Kidney capillary endothelial cell (primary cell): ENCODE measurements at regions not wholly inside any gene's neighbourhood (a gene's known extent, or its start where the extent isn't known, plus 50 kb on each side); places are given as distances from the start of the nearest gene placed in this dataset.

Experiments
- DNase-seq: peaks from one replicate; pipeline ENCODE4 v3.0.0-alpha.2; 2018; ENCODE audit warnings: low spot score

DNA sequence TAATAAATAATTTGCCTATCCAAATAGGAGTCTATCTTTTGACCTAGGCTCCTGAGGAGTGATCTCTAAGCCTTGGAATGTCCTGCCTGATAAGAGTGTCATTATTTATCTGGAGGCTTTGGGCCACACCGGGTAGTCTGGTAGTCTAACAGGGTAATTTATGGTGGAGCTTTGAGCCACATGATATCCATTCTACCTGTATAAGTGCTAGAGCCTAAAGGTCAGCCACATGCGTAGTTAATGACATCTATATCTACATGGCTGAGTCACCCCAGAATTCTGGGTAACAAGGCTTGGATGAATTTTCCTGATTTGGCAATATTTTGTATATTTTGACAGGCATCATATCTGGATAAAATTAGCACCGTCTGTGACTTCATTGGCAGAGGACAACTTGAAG, 681.4 kb downstream of the MCTP2 start:
- no peak for DNase-seq

GRCh38 chr15:94917068-94917467, 685.7 kb downstream of the MCTP2 start:
- DNase-seq: no peak

- no peak for DNase-seq
Measured at GRCh38 chr15:94921936-94922335, 690.6 kb downstream of the MCTP2 start.

GRCh38 chr15:94924057-94924456, 692.7 kb downstream of the MCTP2 start:
- DNase-seq: no peak

DNA sequence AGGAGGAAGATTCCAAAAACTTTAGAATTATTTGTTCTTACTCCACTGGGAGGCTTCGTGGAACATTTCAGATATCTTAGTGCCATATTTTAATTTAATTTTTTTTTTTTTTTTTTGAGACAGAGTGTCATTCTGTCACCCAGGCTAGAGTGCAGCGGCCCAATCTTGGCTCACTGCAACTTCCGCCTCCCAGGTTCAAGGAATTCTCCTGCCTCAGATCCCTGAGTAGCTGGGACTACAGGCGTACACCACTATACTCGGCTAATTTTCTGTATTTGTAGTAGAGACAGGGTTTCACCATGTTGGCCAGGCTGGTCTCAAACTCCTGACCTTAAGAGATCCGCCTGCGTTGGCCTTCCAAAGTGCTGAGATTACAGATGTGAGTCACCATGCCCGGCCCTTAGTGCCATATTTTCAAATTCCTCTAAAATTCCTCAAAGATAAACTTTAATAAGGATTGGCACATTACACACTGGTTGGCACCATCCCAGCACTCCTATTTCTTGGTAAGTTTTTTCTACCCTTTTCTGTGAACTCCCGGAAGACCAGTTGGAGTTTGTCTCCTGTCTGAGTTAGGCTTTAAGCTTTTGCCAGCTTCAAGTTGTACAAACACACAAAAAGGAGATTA, 693.7 kb downstream of the MCTP2 start:
- DNase-seq: no peak

GRCh38 chr15:94925680-94926079, 694.3 kb downstream of the MCTP2 start:
- DNase-seq: no peak

DNA sequence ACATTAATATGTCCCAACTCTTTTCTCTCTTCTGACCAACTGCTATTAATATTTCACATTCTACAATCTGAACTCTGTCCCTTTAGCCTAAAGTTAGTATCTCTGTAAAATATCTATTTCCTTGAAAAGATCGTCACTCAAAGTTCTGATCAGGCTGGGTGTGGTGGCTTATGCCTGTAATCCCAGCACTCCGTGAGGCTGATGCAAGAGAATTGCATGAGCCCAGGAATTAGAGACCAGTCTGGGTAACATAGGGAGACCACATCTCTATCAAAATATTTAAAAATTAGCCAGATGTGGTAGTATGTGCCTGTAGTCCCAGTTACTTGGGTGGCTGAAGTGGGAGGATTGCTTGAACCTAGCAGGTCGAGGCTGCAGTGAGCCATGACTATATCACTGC, 695.6 kb downstream of the MCTP2 start:
- DNase-seq: no peak

DNA sequence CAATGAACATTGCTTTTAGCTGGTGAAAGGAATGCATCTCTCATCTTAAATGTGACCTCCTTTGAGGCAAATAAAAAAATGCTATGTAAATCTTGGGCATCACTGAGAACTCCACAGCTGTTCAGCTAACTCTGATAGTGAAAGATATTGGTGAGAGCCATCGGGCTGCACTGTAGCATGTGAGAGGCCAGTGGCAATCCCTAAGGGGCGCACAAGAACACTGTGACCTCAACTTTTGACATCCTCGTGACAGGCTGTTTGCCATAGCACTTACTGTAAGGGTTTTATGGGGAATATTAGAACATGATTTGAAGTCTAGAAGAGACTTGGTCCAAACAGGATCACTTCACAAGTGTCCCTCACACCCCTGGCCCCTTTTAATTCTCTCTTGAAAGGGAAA, 697.9 kb downstream of the MCTP2 start:
- no peak for DNase-seq

GRCh38 chr15:94930441-94930840, 699.1 kb downstream of the MCTP2 start:
- no peak for DNase-seq

GRCh38 chr15:94930960-94931359, 699.6 kb downstream of the MCTP2 start:
- no peak for DNase-seq

DNA sequence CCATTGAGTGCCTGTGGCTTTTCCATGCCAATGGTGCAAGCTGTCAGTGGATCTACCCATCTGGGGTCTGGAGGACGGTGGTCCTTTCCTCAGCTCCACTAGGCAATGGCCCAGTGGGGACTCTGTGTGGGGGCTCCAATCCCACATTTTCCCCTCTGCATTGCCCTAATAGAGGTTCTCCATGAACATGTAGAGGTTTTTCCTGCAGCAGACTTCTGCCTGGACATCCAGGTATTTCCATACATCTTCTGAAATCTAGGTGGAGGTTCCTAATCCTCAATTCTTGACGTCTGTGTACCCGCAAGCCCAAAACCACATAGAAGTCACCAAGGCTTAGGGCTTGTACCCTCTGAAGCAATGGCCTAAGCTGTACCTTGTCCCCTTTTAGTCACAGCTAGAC, 703.1 kb downstream of the MCTP2 start:
- no peak for DNase-seq

- DNase-seq: no peak
Measured at GRCh38 chr15:94937242-94937641, 705.9 kb downstream of the MCTP2 start.

DNA sequence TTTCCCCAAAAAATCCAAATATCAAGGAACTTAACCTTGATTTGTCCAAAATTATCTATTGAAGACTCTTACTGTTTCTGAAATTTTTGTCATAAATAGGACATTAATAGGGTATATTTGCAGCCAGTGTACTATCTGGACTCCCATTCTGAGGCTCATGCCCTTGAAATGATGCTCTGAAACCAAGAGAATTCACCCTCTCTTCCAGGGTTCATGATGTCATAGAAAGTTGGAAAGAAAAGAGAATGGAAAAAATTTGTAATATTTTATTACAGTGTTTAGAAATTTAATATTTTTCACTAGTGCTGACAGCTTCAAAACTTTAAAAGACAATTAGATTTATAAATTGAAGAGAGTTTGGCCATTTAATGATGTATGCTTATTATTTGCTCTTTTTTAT, 712.5 kb downstream of the MCTP2 start:
- no peak for DNase-seq

DNA sequence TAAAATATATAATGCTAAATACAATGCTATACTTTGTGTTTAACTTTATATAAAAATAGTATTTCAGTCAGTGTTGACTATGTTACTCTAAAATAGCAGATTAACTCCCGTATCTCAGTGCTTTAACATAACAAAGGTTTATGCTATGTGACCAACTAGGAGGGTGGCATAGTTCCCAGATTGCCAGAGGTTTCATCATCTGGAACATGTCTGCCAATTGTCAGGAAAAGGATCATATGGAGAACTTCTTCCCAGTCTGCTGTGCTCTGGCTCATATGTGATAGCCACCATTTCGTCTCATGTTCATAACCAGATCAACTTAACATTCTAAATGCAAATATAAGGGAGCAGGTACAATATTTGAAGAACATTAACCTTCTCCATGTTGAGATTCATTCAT, 720.2 kb downstream of the MCTP2 start:
- DNase-seq: no peak

- no peak for DNase-seq
Measured at GRCh38 chr15:94963953-94964352, 732.6 kb downstream of the MCTP2 start.

DNA sequence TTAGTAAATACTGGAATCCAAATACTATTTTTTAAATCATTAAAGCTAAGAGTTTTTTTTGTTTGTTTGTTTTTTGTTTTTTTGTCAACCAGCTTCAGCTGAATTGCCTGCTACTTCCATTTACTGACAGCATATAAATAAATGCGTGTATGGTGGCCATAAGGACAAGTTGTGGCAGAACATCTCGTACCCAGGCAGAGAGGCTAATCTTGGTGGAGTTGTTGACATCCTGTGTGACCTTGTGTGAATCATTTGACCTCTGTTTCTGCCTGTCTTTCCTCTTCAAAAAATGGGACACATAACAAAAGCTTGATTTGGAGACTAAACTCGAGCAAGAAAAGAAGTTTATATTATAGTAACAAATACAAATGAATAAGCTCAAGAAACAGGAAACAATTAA, 734.2 kb downstream of the MCTP2 start:
- peak; percentile 54 for DNase-seq

GRCh38 chr15:94968133-94968532, 736.8 kb downstream of the MCTP2 start:
- DNase-seq: no peak

DNA sequence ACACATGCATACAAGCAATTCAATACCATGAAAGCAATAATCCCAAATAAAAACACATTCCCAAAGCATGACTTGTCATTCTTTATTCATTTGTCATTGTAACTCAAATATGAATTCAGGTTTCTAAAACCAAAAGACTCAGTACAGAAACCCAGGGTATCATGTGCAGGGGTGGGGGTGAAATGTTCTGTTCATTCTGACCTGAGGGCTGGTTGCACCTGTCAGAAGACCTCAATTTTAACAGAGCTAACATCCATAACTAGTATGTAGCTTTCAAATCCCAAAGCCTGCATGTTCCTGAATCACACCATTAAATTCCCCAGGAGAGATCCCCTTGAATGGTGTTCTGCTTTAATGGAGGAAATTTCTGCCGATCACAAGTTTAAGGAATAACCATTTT, 738.7 kb downstream of the MCTP2 start:
- no peak for DNase-seq

DNA sequence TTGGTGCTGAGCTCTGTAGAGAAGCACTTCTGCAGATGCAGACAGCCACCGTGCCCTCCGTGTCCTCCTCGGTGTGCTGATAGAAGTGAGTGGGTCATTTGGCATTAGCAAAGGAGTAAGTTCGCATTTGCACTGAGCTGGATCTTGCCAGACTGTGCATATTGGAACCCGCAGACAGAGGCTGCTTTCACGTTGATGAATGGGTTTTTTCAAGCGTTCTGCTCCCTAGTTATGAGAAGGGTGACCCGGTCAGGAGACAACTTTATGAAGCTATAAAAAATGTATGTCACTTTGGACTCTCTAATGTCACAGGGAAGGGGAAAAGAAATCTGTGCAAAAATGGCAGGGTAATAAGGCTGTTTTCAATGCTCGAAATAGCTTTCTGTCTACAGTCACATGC, 739.4 kb downstream of the MCTP2 start:
- no peak for DNase-seq

GRCh38 chr15:94972314-94972713, 741.0 kb downstream of the MCTP2 start:
- peak; percentile 15 for DNase-seq

DNA sequence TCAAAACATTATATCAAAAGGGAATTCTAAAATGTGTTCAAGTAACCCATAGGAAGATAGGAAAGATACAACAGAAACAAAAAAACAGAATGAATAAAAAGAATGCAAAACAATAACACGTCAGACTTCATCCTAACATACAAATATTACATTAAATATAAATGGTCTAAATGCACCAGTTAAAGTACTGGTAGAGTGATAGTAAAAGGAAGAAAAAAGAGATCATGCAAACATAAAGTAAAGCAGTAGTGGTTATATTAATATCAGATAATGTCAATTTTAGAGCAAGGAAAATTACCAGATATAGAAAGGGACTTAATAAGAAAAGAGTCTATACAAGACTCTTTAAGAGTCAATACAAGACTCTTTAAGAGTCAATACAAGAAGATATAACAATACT, 755.7 kb downstream of the MCTP2 start:
- no peak for DNase-seq

DNA sequence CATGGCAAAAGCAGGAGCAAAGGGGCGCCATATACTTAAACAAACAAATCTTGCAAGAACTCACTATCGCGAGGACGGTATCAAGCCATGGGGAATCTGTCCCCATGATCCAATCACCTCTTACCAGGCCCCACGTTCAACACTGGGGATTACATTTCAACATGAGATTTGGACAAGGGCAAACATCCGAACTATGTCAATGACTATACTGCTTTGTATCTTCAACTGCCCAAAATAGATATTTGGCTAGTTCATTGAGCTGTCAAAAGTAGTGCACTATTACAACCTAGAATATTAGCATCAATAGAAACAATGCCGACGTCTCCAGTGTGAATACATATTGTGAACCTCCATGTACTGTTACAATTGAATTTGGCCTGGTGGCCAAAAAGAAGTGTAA, 760.4 kb downstream of the MCTP2 start:
- DNase-seq: no peak

DNA sequence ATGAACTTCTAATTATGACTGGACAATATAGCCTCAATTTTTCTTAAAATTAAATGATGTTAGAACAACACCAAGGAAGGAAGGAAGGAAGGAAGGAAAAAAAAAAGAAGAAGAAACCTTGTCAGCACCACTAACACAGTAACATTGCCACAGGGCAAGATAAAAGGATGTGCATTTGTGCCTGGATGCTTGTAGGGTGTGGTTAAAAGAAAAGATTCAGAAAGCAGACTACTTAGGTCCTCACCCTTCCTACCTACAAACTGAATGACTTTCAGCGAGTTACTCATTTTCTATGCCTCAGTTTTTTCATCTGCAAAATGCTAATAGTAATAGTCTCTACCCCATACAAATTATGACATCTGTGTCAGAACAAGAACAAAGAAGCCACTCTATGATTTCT, 778.3 kb downstream of the MCTP2 start:
- DNase-seq: no peak

DNA sequence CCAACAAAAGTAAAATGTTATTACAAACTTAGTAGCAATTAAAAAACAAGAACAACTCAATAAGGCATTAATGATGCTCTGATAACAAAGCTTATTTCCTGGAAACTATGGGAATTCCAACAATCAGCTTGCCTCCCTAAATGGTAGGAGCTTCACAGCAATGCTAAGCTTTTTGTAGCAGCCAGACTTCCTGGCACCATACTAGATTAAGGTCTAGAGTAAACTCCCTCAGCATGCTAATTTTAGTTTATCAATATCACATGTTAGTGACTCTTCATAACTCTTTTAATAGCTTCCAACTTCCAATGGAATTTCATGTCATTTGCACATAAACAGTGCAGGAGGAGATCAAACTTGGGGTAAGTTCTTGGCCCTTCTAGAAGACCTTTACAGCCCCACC, 782.0 kb downstream of the MCTP2 start:
- DNase-seq: no peak
